Caco-2 (cell line): ENCODE measurements at regions not wholly inside any gene's neighbourhood (a gene's known extent, or its start where the extent isn't known, plus 50 kb on each side); places are given as distances from the start of the nearest gene placed in this dataset.

ENCODE experiments used
- BruUV-seq: library from RNA; stranded (reverse); fragments of 400-500 nt; replicated peaks from 2 replicates; lab custom pipeline; 2021; lab: Mats Ljungman, UMichigan
- CTCF ChIA-PET: fragments of 300-600 bp; sonication (Branson Sonifier 250); formaldehyde crosslinking; loops from one replicate; lab custom pipeline; 2022; ENCODE audit warnings: antibody characterized with exemption; lab: Charles Lee
- POLR2A ChIA-PET: fragments of 300-600 bp; sonication (Branson Sonifier 250); formaldehyde crosslinking; loops from one replicate; lab custom pipeline; 2022; ENCODE audit warnings: antibody characterized with exemption; lab: Charles Lee
- DNase-seq, 2 experiments: peaks; one replicate each; pipeline versions ENCODE4 v3.0.0 to v3.0.0-alpha.2; 2020 to 2022
- H3K27me3 ChIP-seq: replicated peaks from 2 replicates; pipeline ENCODE4 v1.6.0; 2011; ENCODE audit warnings: low read length; ENCODE audit not compliant: control insufficient read depth, insufficient read depth
- H3K36me3 ChIP-seq: 2 replicates; pipeline ENCODE4 v1.5.1; 2011; ENCODE audit warnings: low read length; ENCODE audit not compliant: control insufficient read depth, insufficient read depth
- H3K4me1 ChIP-seq: fragments of 250-450 bp; sonication (Bioruptor Pico); 2 replicates; pipeline ENCODE4 v1.5.1; 2020; ENCODE audit warnings: mild to moderate bottlenecking
- H3K4me3 ChIP-seq: 2 replicates; pipeline ENCODE4 v1.5.1; 2011; ENCODE audit warnings: low read depth, mild to moderate bottlenecking, control low read depth, low read length
- H3K9me3 ChIP-seq: fragments of 250-450 bp; sonication (Bioruptor Pico); 2 replicates; pipeline ENCODE4 v1.5.1; 2020; ENCODE audit warnings: mild to moderate bottlenecking, moderate library complexity
- H3K27ac Mint-ChIP-seq: one replicate; pipeline ENCODE4 v1.8.0; 2022; ENCODE audit warnings: mixed read lengths; ENCODE audit not compliant: unreplicated experiment
- H3K27me3 Mint-ChIP-seq: one replicate; pipeline ENCODE4 v1.8.0; 2022; ENCODE audit warnings: mixed read lengths; ENCODE audit not compliant: insufficient read depth, unreplicated experiment
- H3K36me3 Mint-ChIP-seq: one replicate; pipeline ENCODE4 v1.8.0; 2022; ENCODE audit warnings: mild to moderate bottlenecking, mixed read lengths; ENCODE audit not compliant: insufficient read depth, unreplicated experiment
- H3K4me1 Mint-ChIP-seq: one replicate; pipeline ENCODE4 v1.8.0; 2022; ENCODE audit warnings: low read depth, mixed read lengths; ENCODE audit not compliant: unreplicated experiment
- H3K4me3 Mint-ChIP-seq: one replicate; pipeline ENCODE4 v1.8.0; 2022; ENCODE audit warnings: mild to moderate bottlenecking, moderate library complexity, mixed read lengths; ENCODE audit not compliant: unreplicated experiment
- H3K9me3 Mint-ChIP-seq: one replicate; pipeline ENCODE4 v1.8.0; 2022; ENCODE audit warnings: mixed read lengths; ENCODE audit not compliant: unreplicated experiment
- intact Hi-C: fragments of 100-400 bp; cut with micrococcal nuclease; formaldehyde crosslinking; loops from one replicate; pipeline ENCODE4 v1.10.0; 2022; ENCODE audit not compliant: unreplicated experiment
- TF ChIP-seq, protein P1 (sequence below), 2 experiments: fragments of 200-600 bp in 1 of 2; IDR thresholded peaks; 1 replicate in 1 of 2; 2 replicates in 1 of 2; pipeline versions ENCODE4 v1.5.1 to v1.8.0; 2011 to 2022; ENCODE audit warnings: antibody characterized with exemption in 1 of 2, control low read depth in 1 of 2, inconsistent platforms in 1 of 2, low read depth in 1 of 2, low read length in 1 of 2, mild to moderate bottlenecking in 1 of 2, moderate library complexity in 1 of 2; ENCODE audit not compliant: insufficient read depth in 1 of 2, severe bottlenecking in 1 of 2, unreplicated experiment in 1 of 2

DNA sequence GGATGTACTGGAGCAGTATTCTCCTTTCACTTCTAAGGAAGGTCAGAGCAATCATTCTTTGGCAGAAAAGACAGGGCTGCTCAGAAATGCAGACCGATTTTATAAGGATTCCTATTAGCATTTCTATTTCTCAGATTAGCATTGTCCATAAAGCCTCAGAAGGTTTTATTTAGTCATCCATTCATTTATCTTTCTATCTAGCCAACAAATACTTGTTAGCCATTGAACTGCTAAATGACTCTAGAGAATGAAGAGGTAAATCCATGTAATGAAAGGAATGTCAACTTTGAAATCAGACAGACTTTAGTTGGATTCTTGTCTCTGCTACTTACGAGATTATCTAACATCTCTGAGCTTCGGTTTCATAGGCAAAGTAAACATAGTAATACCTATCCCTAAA, 165.2 kb downstream of the SLC25A46 start:
- TF ChIP-seq, protein P1, sequence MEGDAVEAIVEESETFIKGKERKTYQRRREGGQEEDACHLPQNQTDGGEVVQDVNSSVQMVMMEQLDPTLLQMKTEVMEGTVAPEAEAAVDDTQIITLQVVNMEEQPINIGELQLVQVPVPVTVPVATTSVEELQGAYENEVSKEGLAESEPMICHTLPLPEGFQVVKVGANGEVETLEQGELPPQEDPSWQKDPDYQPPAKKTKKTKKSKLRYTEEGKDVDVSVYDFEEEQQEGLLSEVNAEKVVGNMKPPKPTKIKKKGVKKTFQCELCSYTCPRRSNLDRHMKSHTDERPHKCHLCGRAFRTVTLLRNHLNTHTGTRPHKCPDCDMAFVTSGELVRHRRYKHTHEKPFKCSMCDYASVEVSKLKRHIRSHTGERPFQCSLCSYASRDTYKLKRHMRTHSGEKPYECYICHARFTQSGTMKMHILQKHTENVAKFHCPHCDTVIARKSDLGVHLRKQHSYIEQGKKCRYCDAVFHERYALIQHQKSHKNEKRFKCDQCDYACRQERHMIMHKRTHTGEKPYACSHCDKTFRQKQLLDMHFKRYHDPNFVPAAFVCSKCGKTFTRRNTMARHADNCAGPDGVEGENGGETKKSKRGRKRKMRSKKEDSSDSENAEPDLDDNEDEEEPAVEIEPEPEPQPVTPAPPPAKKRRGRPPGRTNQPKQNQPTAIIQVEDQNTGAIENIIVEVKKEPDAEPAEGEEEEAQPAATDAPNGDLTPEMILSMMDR (IDR thresholded peaks at IDR 0.05; ENCODE audit: insufficient read depth in 1 of 2, low read depth in 1 of 2, low read length in 1 of 2, severe bottlenecking in 1 of 2, unreplicated experiment in 1 of 2) = no peak
- Mint-ChIP-seq H3K4me1 (no peaks in the 10 kb centered on the region), H3K27ac (no peak overlapping the region), H3K9me3 (no peaks in the 10 kb centered on the region), H3K27me3 (peaks cover 7% of the 10 kb centered on the region), H3K4me3 (no peak overlapping the region), H3K36me3 (no peaks in the 10 kb centered on the region)
- peaks cover 4% of the 10 kb centered on the region; the same call in 1 of the 2 replicates for H3K4me1 ChIP-seq
- no peaks in the 10 kb centered on the region for H3K27me3 ChIP-seq
- no peaks in the 10 kb centered on the region for H3K9me3 ChIP-seq
- ChIA-PET CTCF (no interaction called here), POLR2A (no interaction called here)
- no peak for DNase-seq
- H3K36me3 ChIP-seq = no peaks in the 10 kb centered on the region
- H3K4me3 ChIP-seq = no peak overlapping the region
- intact Hi-C loops = no loop called here
- no TSS peak for BruUV-seq

GRCh38 chr5:110908848-110909247, 162.7 kb upstream of the TSLP start:
- intact Hi-C loops = no loop called here
- no peak for DNase-seq
- Histone ChIP-seq H3K27me3 (no peaks in the 10 kb centered on the region), H3K4me1 (peaks cover 4% of the 10 kb centered on the region; the same call in 1 of the 2 replicates), H3K4me3 (no peak overlapping the region), H3K36me3 (no peaks in the 10 kb centered on the region), H3K9me3 (no peaks in the 10 kb centered on the region)
- ChIA-PET POLR2A (no interaction called here), CTCF (no interaction called here)
- Mint-ChIP-seq H3K4me3 (no peak overlapping the region), H3K4me1 (no peaks in the 10 kb centered on the region), H3K9me3 (no peaks in the 10 kb centered on the region), H3K27me3 (peaks cover 7% of the 10 kb centered on the region), H3K27ac (no peak overlapping the region), H3K36me3 (no peaks in the 10 kb centered on the region)
- TF ChIP-seq, protein P1 (IDR thresholded peaks at IDR 0.05; ENCODE audit: insufficient read depth in 1 of 2, low read depth in 1 of 2, low read length in 1 of 2, severe bottlenecking in 1 of 2, unreplicated experiment in 1 of 2) = no peak
- BruUV-seq = no TSS peak

- H3K27me3 ChIP-seq = no peaks in the 10 kb centered on the region
- intact Hi-C loops = no loop called here
- no TSS peak for BruUV-seq
- no peak overlapping the region for H3K4me3 ChIP-seq
- H3K9me3 Mint-ChIP-seq = no peaks in the 10 kb centered on the region
- no peak overlapping the region for H3K4me3 Mint-ChIP-seq
- ChIA-PET CTCF (no interaction called here), POLR2A (no interaction called here)
- H3K36me3 ChIP-seq = no peaks in the 10 kb centered on the region
- H3K4me1 ChIP-seq = no peaks in the 10 kb centered on the region; the same call in 1 of the 2 replicates
- TF ChIP-seq, protein P1 (IDR thresholded peaks at IDR 0.05; ENCODE audit: insufficient read depth in 1 of 2, low read depth in 1 of 2, low read length in 1 of 2, severe bottlenecking in 1 of 2, unreplicated experiment in 1 of 2) = no peak
- DNase-seq = no peak
- H3K4me1 Mint-ChIP-seq = no peaks in the 10 kb centered on the region
- no peaks in the 10 kb centered on the region for H3K9me3 ChIP-seq
- no peaks in the 10 kb centered on the region for H3K36me3 Mint-ChIP-seq
- H3K27ac Mint-ChIP-seq = no peak overlapping the region
- peaks cover 7% of the 10 kb centered on the region for H3K27me3 Mint-ChIP-seq
These were observed 162.1 kb upstream of the TSLP start for GRCh38 chr5:110909415-110909814.
